ENCODE measurements at regions not wholly inside any gene's neighbourhood (a gene's known extent, or its start where the extent isn't known, plus 50 kb on each side); places are given as distances from the start of the nearest gene placed in this dataset.

DNA sequence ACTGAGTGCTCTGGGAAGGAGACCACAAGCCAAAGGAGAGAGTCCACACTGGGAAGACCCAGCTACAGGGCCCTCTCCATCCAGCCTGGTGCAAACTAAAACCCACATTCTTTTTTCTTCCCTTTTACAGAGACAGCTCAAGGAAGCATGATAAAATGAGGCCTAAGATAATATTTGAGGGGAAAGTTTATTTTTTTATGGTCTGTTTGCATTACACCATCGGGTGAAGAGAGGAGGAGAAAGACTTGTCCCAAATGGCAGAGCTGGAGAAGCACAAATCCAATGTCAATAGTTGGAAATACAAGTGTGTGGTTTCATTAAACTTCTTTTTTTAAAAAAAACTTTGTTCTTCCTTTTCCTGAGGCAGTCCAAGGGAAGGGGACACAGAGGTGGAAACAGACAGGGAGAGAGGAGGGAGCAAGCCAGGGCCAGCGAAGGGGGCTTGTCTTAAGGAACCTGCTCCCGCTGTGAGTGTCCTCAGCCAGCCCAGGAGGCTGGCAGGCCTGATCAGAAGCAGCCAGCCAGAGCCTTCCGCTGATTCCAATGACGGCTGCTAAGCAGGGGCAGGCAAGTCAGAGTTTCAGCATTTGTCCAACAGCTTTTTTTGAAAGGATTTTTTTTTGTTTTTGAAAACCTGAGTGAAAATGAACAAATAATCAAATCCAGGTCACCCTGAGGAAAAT lies 203.8 kb upstream of the SIX2 start:
- no peak for DNase-seq (ENCODE audit: low spot score)

DNA sequence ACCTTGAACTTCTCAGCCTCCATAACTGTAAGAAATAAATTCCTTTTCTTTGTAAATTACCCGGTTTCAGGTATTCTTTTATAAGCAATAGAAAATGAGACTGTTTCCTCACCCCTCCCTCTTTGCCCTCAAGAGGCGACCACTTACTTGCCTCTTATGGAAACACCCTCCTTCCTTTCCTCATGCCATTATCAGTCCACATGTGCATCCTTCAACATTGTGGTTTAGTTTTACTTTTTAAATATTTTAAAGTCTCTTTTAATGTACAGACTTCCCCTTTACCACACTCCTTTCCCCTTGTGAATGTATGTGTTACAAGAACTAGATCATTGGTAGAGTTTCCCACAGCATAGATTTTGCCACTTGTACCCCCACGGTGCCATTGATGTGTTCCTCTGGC lies 202.4 kb upstream of the SIX2 start:
- DNase-seq (ENCODE audit: low spot score) = no peak

DNA sequence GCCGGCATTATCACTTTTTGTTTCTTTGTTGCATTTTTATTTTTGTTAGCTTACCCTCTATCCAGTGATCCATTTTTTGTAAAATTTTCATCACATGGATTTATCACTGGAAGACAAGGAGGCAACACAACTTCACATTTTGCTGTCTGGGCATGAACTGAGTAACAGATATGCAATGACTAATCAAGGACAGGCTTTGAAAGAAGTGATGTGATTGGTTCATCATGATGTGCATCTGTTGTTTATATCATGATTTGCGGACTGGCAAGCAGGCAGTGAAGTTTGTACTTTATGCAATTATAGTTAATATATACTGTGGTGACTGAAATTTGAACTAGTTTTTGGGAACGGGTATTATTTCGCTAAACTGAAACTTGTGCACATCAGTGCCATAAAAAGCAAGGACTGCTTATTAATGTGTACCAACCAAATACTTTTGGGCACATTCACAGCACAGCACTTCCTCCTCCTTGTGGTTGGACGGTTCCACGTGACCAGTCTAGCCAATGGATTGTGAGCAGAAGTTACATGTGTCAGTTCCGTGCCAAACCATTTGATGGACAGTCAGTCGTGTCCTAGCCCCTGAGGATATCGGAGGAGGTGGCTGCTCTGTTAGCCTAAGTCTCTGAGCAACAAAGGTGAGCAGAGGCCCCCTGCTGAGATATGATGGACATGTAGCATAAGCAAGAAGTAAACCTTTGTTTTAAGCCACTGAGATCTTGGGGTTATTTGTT lies 201.4 kb upstream of the SIX2 start:
- peak; percentile 2 for DNase-seq (ENCODE audit: low spot score)

DNA sequence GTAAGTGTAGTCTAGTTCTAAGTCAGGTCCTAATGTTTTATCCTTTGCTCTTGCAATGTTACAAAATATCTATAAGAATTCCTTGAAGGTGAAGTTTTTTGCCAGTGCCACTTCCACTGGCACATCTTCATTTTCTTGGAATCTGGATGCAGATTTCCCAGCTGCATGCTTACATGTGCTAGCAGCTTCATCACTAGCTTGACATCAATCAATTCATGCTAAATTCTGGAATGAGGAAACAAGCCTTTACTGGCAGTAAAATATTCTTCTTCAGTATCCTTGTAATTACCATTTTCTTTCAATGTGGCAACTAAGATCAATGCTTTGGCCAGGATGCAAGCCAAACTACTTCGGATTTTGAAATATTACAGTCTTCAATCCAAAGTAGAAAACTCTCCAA lies 200.6 kb upstream of the SIX2 start:
- no peak for DNase-seq (ENCODE audit: low spot score)

DNA sequence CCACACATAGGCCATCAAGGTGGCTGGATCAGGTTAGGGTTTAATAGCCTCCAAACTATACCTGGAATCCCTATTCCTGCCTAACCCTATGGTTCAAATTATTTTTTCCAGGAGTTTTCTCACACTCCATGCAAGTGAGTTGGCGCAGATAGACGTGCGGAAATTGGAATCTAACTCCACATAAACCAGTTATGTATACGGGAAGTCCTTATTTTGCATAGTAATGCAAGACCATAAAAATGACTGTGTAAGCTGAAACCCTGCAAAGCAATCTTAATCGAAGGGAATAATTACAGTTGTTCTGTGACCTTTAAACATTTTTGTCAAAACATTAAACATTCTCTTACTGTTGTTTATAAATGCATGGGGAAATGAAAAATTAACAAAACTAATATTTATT lies 200.1 kb upstream of the SIX2 start:
- no peak for DNase-seq (ENCODE audit: low spot score)

DNA sequence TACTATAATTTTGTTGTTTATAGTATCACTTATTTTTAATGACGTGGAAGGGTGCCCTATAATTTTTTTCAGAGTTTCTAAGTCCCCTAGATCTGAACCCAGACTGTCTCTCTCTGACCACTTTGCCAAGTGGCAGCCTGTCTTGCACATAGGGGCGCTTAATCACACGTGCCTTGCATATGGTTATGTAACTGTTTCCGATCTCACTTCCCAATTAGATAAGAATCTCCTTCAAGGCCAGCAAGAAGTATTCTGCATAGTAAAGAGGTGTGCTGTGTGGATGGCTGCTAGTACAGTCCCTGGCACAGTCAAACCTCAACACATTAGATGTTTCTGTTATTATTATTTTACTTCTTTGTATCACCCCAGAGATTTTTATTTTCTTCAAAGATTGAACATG lies 197.8 kb upstream of the SIX2 start:
- DNase-seq (ENCODE audit: low spot score) = no peak

DNA sequence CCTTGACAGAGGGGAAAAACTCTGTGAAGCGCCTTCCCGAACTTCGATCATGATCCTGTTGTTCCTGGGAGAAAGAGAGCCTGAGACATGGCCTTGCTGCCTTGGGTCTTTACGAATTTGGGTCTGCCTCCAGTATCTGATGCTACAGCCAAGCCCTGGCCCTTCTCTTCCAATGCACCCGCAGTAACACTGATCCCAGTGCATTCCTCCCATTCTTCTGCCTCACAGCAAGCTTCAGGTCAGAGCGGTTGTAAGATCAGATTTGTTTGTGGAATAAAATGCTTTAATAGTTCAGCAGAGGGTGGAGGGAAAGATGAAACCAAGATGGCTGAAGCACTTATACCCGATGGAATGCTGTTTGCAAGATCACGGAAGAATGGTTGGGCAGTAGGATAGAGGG lies 196.7 kb upstream of the SIX2 start:
- DNase-seq (ENCODE audit: low spot score) = no peak

DNA sequence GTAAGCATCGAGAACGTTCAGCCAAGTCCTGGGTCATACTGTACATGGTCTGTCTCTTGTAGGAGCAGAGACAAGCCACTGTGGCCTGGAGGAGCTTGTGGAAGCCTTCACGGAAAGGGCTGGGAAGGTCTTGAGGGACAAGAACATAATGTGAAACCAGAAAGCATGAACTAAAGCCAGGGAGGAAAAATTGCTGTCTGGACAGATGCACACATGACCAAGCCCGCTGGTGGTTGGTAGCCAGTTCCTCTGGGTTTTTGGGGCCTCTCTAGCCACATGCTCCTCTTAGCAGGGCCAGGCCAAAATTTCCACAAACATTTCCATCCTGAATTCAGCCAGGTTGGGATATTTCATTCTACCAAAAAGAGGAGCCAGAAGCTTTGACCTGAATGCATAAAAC lies 196.2 kb upstream of the SIX2 start:
- DNase-seq (ENCODE audit: low spot score) = no peak

DNA sequence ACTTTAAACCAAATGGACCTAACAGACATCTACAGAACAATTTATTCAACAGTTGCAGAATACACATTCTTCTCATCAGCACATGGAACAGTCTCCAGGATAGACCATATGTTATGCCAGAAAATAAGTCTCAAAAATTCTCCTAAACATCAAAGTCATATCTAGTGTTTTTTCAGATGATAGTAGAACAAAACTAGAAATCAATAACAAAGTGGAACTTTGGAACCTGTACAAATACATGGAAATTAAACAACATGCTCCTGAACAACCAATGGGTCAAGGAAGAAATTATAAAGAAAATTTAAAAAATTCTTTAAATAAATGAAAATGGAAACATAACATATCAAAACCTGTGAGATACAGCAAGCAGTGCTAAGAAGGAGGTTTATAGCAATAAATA lies 194.1 kb upstream of the SIX2 start:
- DNase-seq (ENCODE audit: low spot score) = no peak

DNA sequence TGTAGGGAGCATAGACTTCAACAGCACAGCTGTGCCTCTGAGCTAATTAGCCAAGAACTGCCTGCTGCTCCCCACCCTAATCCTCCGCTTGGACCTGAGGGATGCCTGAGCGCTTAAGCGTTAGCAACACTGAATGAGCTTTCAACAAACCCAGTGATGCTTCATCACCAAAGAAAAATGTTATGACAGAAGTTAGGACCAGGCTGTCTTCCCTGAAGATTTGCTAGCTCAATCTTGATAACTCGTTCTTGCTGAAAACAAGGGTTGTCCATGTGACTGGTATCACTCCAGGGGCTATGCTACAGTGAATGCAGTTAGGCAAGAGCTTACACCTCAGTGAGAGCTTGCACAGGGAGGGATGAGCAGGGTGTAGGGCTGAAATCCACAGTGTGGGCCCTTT lies 190.7 kb upstream of the SIX2 start:
- DNase-seq (ENCODE audit: low spot score) = no peak

DNA sequence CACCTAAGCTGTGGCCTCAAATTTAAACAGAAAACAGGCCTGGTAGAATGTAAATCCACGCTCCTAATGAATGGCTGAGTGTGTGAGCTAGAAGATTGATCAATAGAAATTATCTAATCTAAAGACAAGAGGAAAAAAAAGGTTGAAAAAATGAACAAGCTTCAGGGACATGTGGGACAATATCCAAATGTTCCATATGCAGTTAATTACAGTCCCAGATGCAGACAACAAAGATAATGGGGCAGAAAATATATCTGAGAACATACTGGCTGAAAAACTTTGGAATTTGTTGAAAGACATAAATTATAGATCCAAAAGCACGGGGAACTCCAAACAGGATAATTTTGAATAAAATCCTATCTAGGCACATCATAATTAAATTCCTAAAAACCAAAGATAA lies 186.7 kb upstream of the SIX2 start:
- no peak for DNase-seq (ENCODE audit: low spot score)

DNA sequence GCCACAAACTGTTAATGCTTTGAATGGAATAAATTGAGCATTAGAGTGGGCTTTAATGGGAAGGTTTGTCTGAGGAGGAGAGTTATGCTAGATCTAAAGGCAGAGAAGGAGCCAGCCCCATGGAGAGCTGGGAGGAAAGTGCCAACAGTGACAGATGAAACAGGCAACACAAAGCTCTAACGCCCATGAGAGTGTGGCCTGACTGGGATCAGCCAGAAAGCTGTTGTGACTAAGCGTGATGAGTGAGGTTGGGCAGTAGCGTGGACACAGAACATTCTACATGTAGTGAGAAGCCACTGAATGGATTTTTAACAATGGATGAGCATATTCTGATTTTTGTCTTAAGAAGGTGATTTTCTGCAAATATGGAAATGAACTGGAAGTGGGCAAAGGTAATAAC lies 185.3 kb upstream of the SIX2 start:
- DNase-seq (ENCODE audit: low spot score) = no peak

DNA sequence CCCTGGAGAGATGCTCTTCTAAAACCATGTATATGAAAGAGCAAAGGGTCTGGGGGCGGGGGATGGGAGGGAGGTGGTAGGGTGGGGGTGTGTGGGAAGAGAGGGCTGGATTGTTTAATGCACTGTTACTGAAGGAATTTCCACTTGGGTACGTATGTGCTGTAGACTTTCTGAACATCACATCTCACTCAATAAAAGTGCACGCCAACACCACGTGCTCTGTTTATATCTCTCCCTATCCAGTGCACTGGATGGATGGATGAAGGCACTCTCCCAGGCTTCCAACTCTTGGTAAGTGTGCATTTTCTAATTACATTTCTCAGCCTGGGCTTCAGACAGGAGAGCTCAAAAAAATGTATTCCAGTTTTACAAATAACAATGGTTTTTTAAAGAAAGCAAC lies 184.3 kb upstream of the SIX2 start:
- no peak for DNase-seq (ENCODE audit: low spot score)

DNA sequence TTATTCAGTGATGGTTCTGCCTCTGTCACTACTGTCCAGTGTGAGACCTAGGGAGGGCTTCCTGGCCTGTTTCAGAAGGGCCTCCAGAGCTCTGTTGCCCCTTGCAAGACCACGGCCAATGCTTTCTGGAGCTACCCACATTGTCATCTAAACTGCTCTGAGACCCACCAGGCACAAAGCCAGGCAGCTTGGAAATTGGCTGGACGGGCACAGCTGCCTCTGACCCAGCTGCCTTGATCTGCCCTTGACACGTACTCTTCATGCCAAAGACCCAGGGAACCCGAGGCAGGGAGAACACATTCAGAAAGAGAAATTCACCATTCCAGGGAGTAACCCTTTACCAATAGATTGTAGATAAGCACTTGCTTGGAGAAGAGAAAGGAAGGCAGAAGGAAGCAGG lies 183.7 kb upstream of the SIX2 start:
- DNase-seq (ENCODE audit: low spot score) = no peak

DNA sequence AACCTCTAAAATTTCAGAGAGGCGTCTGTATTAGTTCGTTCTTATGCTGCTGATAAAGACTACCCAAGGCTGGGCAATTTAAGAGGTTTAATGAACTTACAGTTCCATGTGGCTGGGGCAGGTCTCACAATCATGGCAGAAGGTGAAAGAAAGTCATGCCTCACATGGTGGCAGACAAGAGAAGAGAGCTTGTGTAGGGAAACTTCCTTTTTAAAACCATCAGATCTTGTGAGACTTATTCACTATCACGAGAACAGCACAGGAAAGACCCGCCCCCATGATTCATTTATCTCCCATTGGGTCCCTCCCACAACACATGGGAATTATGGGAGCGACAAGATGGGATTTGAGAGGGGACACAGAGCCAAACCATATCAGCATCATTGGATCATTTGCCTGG lies 183.2 kb upstream of the SIX2 start:
- no peak for DNase-seq (ENCODE audit: low spot score)

DNA sequence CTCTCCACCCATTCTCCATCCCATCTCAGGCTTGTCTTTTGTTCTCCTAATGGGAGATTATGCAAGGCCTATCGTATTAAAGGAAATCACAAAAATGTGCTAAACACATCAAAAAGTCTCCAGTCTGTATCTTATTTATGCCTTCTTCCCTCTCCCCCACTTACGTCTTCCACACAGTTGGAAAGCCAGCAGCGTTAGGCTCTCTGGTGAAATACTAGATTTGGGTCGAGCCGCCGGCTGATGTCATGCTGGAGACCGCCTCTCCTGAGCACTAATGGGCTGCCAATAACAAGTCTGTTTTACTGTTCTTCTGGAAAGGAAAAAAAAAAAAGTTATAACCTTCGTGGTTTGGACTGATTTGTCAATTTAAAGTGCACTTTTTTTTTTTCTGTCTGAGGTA lies 182.7 kb upstream of the SIX2 start:
- no peak for DNase-seq (ENCODE audit: low spot score)

DNA sequence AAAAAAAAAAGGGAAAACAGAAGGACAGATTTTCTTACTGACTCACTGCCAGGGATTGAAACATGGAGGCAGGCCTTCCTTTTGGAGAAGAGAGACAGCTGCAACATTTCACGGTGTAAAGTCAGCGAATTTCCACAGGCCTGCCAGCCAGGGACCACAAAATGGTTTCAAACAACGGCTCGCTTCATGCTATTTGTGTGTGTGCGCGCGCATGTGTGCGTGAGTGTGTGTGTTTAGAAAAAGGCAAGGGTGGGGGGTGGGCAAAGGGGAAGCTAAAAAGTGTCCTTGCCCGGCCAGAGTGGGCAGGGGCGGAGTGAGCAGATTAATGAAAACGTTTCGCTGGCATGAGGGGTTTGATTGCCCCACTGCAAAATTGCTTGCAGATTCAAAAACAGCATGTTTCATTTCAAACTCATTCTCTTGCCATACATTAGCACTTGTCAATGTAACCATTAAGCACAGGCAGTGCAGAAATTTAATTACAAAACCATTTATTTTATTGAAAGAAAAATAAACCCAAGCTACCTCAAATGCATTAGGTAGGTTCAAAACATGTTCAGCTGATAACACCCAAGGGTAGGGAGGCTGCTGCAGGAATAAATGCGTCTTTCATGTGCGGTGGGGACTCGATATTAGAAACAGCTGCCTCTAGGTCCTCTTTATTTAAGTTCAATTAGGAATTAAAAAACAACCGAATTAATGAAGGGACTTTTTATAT lies 182.1 kb upstream of the SIX2 start:
- no peak for DNase-seq (ENCODE audit: low spot score)

DNA sequence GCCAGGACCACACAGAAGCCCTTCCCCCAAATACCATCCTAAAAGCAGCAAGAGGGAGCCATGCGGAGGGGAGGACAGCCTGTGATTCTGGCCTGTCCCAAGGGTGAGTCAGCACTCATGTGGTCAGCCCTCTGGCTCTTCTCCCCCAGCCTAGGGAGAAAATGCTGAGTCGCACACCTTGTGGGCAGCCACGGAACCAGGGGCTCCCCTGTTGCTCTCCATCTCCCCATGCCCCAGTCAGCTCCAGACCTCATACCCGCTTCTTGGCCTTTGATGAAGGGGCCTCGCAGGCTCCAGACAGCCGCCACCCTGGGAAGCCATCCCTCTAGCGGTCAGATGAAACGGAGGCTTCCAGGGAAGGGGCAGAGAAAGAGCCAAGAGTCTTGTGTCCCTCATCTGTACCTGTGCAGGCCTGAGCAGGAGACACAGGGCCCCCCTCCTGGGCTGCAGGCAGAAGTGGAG lies 181.3 kb upstream of the SIX2 start:
- DNase-seq (ENCODE audit: low spot score) = no peak

DNA sequence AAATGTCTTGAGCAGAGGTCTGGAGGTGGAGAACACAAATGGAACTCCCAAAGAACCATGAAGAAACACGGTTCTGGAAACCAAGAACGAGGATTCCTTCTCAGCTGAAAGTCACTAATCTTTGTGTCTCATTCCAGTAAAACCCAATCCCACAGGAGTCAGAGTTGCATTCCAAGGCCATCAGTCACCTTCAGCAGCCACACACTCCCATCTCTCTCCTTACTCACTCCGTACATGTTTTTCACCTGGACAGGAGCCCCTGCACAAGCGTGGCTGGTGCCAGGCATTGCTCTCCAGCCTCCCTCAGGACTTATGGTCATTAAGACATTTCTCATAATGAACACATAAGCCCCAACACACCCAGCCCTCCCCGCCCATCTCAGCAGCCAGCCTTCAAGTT lies 175.4 kb upstream of the SIX2 start:
- no peak for DNase-seq (ENCODE audit: low spot score)

DNA sequence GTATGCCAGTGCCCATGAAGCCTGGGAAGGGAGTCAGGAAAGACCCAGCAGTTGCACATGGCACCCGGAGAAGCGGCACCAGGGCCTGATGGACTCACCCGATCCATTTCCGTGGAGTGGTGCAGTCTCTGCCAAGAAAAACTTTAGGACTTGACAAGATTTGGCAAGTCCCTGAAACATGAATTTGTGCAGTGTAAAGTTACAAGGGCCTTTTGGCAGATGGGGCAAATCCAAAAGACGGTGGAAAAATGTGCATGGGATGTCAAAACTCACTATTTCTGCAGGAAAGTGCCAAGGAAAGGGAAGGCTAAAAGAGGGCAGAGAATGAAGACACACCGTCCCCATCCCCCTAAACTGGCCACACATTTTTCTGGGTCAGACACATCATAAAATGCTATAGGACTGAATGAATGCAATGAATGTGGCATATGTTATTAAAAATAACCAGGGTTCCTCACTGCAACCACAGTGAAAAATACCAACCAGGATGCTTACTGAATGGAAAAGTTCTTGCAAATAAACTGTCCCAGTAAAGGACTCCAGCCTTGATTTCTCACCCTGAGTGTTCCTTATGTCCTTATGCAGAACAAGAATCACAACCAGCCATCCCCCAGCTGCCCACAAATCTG lies 173.5 kb upstream of the SIX2 start:
- DNase-seq (ENCODE audit: low spot score) = no peak

DNA sequence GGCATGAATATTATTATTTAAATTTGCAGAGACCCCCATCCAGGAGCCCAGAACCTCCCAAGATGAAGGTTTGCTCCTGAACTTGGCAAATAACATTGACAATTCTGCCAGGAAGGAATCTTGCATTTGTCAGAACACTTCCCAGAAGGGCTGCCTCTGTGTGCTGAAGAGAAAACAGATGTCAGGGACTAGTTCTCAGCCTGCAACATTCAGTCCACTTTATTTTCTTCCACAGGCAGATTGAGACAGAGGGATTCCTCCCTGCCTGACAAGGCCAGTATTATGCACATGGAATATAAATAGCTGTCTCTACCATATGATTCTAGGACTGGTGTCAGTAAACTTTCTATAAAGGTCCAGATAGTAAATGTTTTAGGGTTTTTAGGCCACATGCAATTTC lies 171.5 kb upstream of the SIX2 start:
- no peak for DNase-seq (ENCODE audit: low spot score)

DNA sequence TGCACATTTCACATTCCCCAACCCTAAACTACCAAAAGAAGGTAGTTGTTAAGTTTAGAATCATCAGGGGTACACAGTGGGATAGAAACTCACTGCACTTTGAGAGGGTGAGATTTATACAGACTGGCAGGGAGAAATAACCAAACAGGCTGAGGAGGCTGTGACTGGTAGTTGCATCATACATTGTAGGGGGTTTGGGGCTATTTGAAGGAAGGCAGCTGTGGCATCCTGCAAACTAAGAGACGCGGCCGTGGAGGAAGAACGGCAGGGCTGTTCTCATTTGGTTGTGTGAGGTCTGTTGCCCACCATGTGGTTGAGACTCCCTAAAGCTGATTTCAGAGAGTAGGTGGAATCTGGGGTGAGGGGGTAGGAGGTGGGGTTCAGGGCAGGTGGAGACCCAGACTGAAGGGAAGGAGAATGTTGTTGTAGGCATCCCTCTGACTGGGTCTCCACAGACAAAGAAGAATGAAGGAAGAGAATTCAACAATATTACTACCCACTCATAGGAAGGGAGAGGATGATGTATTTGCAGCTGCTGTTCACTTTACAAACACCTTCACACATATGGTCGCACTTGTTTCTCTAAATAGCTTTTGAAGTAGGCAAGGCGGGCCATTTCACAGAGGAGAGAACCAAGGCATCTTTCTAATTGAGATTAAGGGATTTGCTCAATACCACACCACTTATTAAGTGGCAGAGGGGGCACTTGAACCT lies 170.9 kb upstream of the SIX2 start:
- DNase-seq (ENCODE audit: low spot score) = no peak

All from HT-29 (cell line).